ENCODE measurements at regions not wholly inside any gene's neighbourhood (a gene's known extent, or its start where the extent isn't known, plus 50 kb on each side); places are given as distances from the start of the nearest gene placed in this dataset.

DNA sequence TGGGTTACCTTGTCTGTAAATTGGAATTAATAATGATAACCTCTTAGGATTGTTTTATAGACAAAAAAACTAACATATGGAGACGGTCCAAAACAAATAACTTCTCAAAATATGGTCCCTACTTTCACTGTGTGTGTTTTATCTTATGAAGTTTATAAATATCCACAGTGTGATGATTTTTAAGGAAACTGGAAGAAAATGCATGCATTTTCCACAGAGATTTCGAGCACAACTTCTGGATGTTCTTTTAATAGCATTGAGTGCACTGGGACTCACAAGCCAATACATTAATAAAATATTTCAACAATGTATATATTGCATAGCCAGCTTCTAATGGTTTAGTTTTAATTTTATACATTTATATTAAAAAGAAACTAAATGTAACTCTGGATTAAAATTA lies 87.9 kb upstream of the SPHKAP start:
- TF ChIP-seq, protein P1, sequence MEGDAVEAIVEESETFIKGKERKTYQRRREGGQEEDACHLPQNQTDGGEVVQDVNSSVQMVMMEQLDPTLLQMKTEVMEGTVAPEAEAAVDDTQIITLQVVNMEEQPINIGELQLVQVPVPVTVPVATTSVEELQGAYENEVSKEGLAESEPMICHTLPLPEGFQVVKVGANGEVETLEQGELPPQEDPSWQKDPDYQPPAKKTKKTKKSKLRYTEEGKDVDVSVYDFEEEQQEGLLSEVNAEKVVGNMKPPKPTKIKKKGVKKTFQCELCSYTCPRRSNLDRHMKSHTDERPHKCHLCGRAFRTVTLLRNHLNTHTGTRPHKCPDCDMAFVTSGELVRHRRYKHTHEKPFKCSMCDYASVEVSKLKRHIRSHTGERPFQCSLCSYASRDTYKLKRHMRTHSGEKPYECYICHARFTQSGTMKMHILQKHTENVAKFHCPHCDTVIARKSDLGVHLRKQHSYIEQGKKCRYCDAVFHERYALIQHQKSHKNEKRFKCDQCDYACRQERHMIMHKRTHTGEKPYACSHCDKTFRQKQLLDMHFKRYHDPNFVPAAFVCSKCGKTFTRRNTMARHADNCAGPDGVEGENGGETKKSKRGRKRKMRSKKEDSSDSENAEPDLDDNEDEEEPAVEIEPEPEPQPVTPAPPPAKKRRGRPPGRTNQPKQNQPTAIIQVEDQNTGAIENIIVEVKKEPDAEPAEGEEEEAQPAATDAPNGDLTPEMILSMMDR (IDR thresholded peaks at IDR 0.05): no peak
- TF ChIP-seq POLR2AphosphoS5 (IDR thresholded peaks at IDR 0.05): no peak
- no peak for TF ChIP-seq POLR2A (IDR thresholded peaks at IDR 0.05)
